Mucosa of descending colon (tissue), 3 donors: ENCODE measurements at regions not wholly inside any gene's neighbourhood (a gene's known extent, or its start where the extent isn't known, plus 50 kb on each side); places are given as distances from the start of the nearest gene placed in this dataset.
"Not testable (repeated sequence)": the region's sequence is repeated elsewhere in the genome, so short reads cannot be mapped to it uniquely, and the experiment has no call there.

Source experiments
- ATAC-seq: fragments of 200-7000 bp; cut with Tn5 transposase; one replicate; pipeline ENCODE4 v1.9.1; 2020; ENCODE audit warnings: mild to moderate bottlenecking, moderate library complexity
- DNase-seq, 3 donors: peaks; one replicate each; pipeline ENCODE4 v3.0.0-alpha.2; 2020
- H3K36me3 ChIP-seq: fragments of 200-600 bp; one replicate; pipeline ENCODE4 v1.8.0; 2021; ENCODE audit warnings: low read depth, mild to moderate bottlenecking
- H3K4me1 ChIP-seq: fragments of 200-600 bp; one replicate; pipeline ENCODE4 v1.8.0; 2021; ENCODE audit warnings: low read depth, mild to moderate bottlenecking
- H3K4me3 ChIP-seq: fragments of 200-600 bp; one replicate; pipeline ENCODE4 v1.8.0; 2021; ENCODE audit warnings: mild to moderate bottlenecking
- H3K9me3 ChIP-seq: fragments of 200-600 bp; one replicate; pipeline ENCODE4 v1.8.0; 2021; ENCODE audit warnings: mild to moderate bottlenecking
- CTCF ChIP-seq: fragments of 200-600 bp; IDR thresholded peaks from one replicate; pipeline ENCODE4 v1.8.0; 2022; ENCODE audit warnings: antibody characterized with exemption, mild to moderate bottlenecking
- intact Hi-C, 2 donors: fragments of 100-400 bp; cut with DNase I in 1 of 2; cut with micrococcal nuclease in 1 of 2; formaldehyde crosslinking; loops; one replicate each; pipeline versions ENCODE4 v1.11.0 to v1.11.1; 2022; cut with DNase I, micrococcal nuclease
- donor health status: DM: no; HTN: no; CAD: no; lungs with moderate emphysema.
- donor health status: DM: no; HTN: no; CAD: no.
- donor health status: DM: no; HTN: yes; CAD: no.

- no peak overlapping the region for H3K4me3 ChIP-seq
- no peaks in the 10 kb centered on the region for H3K4me1 ChIP-seq
- H3K36me3 ChIP-seq, result no peaks in the 10 kb centered on the region
- ATAC-seq (no peak), DNase-seq (no peak)
- no peaks in the 10 kb centered on the region for H3K9me3 ChIP-seq
- no peak for TF ChIP-seq CTCF
- intact Hi-C loops, result no loop called here
Measured at GRCh38 chr9:31554941-31555340, 829.5 kb upstream of the ACO1 start.

- TF ChIP-seq CTCF, result no peak
- intact Hi-C loops, result no loop called here
- Histone ChIP-seq H3K4me1 (no peaks in the 10 kb centered on the region), H3K9me3 (no peaks in the 10 kb centered on the region), H3K36me3 (no peaks in the 10 kb centered on the region), H3K4me3 (no peak overlapping the region)
- DNase-seq (no peak), ATAC-seq (peak; percentile 81)
Measured at GRCh38 chr9:31556667-31557463, 827.6 kb upstream of the ACO1 start.

DNA sequence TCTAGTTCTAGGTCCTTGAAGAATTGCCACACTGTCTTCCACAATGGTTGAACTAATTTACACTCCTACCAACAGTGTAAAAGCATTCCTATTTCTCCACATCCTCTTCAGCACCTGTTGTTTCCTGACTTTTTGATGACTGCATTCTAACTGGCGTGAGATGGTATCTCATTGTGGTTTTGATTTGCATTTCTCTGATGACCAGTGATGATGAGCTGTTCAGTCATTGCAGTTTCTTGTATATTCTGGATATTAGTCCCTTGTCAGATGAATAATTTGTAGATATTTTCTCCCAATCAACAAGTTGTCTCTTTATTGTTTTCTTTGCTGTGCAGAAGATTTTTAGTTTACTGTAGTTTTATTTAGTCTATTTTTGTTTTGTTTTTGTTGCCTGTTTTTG lies 812.3 kb upstream of the ACO1 start:
- ATAC-seq, H3K36me3 ChIP-seq, H3K4me3 ChIP-seq, DNase-seq, H3K4me1 ChIP-seq, H3K9me3 ChIP-seq, intact Hi-C loops: not testable (repeated sequence)

- no peak for DNase-seq
- Histone ChIP-seq H3K4me1 (no peaks in the 10 kb centered on the region), H3K9me3 (no peaks in the 10 kb centered on the region), H3K4me3 (no peak overlapping the region), H3K36me3 (no peaks in the 10 kb centered on the region)
- ATAC-seq, result no peak
- intact Hi-C loops, result no loop called here
- no peak for TF ChIP-seq CTCF
Measured at GRCh38 chr9:31573561-31573960, 810.9 kb upstream of the ACO1 start.

- Histone ChIP-seq H3K4me1 (no peaks in the 10 kb centered on the region), H3K4me3 (no peak overlapping the region), H3K9me3 (no peaks in the 10 kb centered on the region), H3K36me3 (no peaks in the 10 kb centered on the region)
- ATAC-seq (no peak), DNase-seq (no peak)
- intact Hi-C loops, result no loop called here
- TF ChIP-seq CTCF, result no peak
Measured at GRCh38 chr9:31574006-31574765, 810.3 kb upstream of the ACO1 start.

DNA sequence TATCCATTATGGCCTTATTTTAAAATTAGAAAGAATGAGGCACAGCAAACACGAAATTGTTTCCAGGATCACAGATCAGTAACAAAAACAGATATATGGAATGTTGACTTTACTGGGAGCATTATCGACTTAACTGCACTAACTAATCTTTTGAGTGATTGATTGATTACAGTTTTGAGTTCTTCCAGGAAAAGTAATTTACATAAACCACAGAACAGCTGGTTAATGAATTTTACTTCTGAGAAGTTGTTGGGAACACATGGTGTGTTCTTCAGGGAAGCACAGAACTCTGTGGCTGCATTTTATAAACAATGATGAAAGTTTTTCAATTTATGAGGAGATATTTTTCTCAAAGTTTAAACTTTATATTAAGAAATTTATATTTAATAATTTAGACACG lies 802.4 kb upstream of the ACO1 start:
- Histone ChIP-seq H3K4me1 (no peaks in the 10 kb centered on the region), H3K9me3 (no peaks in the 10 kb centered on the region), H3K4me3 (no peak overlapping the region), H3K36me3 (no peaks in the 10 kb centered on the region)
- ATAC-seq, result no peak
- TF ChIP-seq CTCF, result no peak
- intact Hi-C loops, result no loop called here
- no peak for DNase-seq
